ENCODE measurements at regions not wholly inside any gene's neighbourhood (a gene's known extent, or its start where the extent isn't known, plus 50 kb on each side); places are given as distances from the start of the nearest gene placed in this dataset.
A peak's percentile ranks its signal among the peaks of the same experiment; 100 is the strongest.

DNA sequence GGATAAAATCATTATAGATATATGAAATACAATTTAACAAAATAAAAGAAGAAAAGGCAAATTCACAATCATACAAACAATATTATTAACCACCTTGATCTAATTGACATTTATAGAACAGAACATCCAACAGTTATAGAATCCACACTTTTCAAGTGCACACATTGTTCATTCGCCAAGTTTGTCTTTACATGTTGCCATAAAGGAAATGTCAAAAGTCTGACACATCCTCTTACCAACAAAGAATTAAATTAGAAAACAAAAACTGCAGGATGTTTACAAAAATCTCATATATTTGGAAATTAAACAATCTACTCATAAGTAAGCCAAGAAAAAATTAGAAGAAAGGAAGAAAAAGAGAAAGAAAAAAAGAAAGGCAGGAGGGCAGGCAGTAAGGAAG, 909.2 kb upstream of the EPHA6 start:
- Histone ChIP-seq H3K9me3 (replicated peaks in 1 of 2; ENCODE audit: control insufficient read depth in 2 of 2, insufficient read depth in 1 of 2, low read depth in 1 of 2, low read length in 2 of 2) (no peaks in the 10 kb centered on the region), H3K79me1 (ENCODE audit: low read depth, low read length) (no peaks in the 10 kb centered on the region), H3K27ac (replicated peaks; ENCODE audit: low read length) (no peak overlapping the region), H3K27me3 (ENCODE audit: control insufficient read depth in 3 of 3, insufficient read depth in 3 of 3, low read depth in 1 of 3, low read length in 3 of 3) (no peaks in the 10 kb centered on the region), H3K4me1 (ENCODE audit: control insufficient read depth in 2 of 2, insufficient read depth in 1 of 2, low read depth in 1 of 2, low read length in 2 of 2) (no peaks in the 10 kb centered on the region), H2BK15ac (ENCODE audit: low read length) (no peak overlapping the region), H3K23ac (ENCODE audit: low read depth, low read length, poor library complexity) (no peak overlapping the region), H3K14ac (ENCODE audit: low read length) (no peak overlapping the region), H3K4me3 (ENCODE audit: low read length in 2 of 2) (no peak overlapping the region), H2AFZ (ENCODE audit: low read length) (no peak overlapping the region), H3K36me3 (replicated peaks in 1 of 2; ENCODE audit: control insufficient read depth in 2 of 2, insufficient read depth in 2 of 2, low read length in 2 of 2) (no peaks in the 10 kb centered on the region), H2BK12ac (ENCODE audit: low read length) (no peak overlapping the region), H4K8ac (ENCODE audit: low read depth, low read length) (no peak overlapping the region), H3K18ac (ENCODE audit: low read length) (no peak overlapping the region), H4K91ac (ENCODE audit: low read depth, low read length, poor library complexity) (no peak overlapping the region), H3K4ac (ENCODE audit: low read length) (no peak overlapping the region), H2BK5ac (ENCODE audit: low read length) (no peak overlapping the region), H2BK120ac (ENCODE audit: low read depth, low read length) (no peak overlapping the region), H2AK5ac (ENCODE audit: low read depth, low read length) (no peak overlapping the region), H3K9ac (ENCODE audit: low read depth, low read length, poor library complexity) (no peak overlapping the region), H3K4me2 (ENCODE audit: insufficient read depth, low read length, poor library complexity, severe bottlenecking) (no peak overlapping the region)
- DNase-seq (ENCODE audit: low spot score), result no peak
- WGBS, 2 donors (ENCODE audit: extremely low coverage in 2 of 2, insufficient read length in 2 of 2, insufficient replicate concordance in 1 of 2), result no CpG with 5 or more reads among the region's 1 CpG

DNA sequence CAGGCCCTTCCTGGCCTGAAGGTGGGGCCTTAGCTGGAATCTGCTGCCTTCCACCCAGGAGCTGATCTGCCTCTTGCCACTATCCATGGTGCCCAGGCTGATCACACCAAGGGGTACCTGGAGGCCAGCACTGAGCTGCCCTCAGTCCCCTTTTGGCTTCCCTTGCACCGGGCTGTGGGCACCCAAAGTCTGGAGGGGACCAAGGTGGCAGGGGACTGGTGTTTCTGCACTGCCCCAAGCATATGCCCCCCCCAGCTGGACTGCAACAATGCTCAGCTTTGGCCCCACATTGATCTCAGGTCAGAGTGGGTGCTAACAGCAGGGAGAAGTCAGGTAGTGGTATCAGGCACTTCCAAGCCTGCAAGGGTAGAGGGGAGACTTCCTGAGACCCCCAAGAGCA, 902.6 kb upstream of the EPHA6 start:
- Histone ChIP-seq H2BK120ac (ENCODE audit: low read depth, low read length) (no peak overlapping the region), H3K4me2 (ENCODE audit: insufficient read depth, low read length, poor library complexity, severe bottlenecking) (no peak overlapping the region), H3K36me3 (replicated peaks in 1 of 2; ENCODE audit: control insufficient read depth in 2 of 2, insufficient read depth in 2 of 2, low read length in 2 of 2) (no peaks in the 10 kb centered on the region), H2BK15ac (ENCODE audit: low read length) (no peak overlapping the region), H2BK12ac (ENCODE audit: low read length) (no peak overlapping the region), H3K23ac (ENCODE audit: low read depth, low read length, poor library complexity) (no peak overlapping the region), H4K8ac (ENCODE audit: low read depth, low read length) (no peak overlapping the region), H3K4ac (ENCODE audit: low read length) (no peak overlapping the region), H3K79me1 (ENCODE audit: low read depth, low read length) (no peaks in the 10 kb centered on the region), H2AK5ac (ENCODE audit: low read depth, low read length) (no peak overlapping the region), H4K91ac (ENCODE audit: low read depth, low read length, poor library complexity) (no peak overlapping the region), H3K9me3 (replicated peaks in 1 of 2; ENCODE audit: control insufficient read depth in 2 of 2, insufficient read depth in 1 of 2, low read depth in 1 of 2, low read length in 2 of 2) (peaks cover 9 to 11% of the 10 kb centered on the region in 2 donors), H3K27ac (replicated peaks; ENCODE audit: low read length) (no peak overlapping the region), H3K4me1 (ENCODE audit: control insufficient read depth in 2 of 2, insufficient read depth in 1 of 2, low read depth in 1 of 2, low read length in 2 of 2) (no peaks in the 10 kb centered on the region), H3K27me3 (ENCODE audit: control insufficient read depth in 3 of 3, insufficient read depth in 3 of 3, low read depth in 1 of 3, low read length in 3 of 3) (no peaks in the 10 kb centered on the region), H3K18ac (ENCODE audit: low read length) (no peak overlapping the region), H2AFZ (ENCODE audit: low read length) (no peak overlapping the region), H2BK5ac (ENCODE audit: low read length) (no peak overlapping the region), H3K14ac (ENCODE audit: low read length) (no peak overlapping the region), H3K9ac (ENCODE audit: low read depth, low read length, poor library complexity) (no peak overlapping the region), H3K4me3 (ENCODE audit: low read length in 2 of 2) (no peak overlapping the region)
- DNase-seq (ENCODE audit: low spot score), result no peak
- no CpG with 5 or more reads among the region's 1 CpG for WGBS, 2 donors (ENCODE audit: extremely low coverage in 2 of 2, insufficient read length in 2 of 2, insufficient replicate concordance in 1 of 2)

DNA sequence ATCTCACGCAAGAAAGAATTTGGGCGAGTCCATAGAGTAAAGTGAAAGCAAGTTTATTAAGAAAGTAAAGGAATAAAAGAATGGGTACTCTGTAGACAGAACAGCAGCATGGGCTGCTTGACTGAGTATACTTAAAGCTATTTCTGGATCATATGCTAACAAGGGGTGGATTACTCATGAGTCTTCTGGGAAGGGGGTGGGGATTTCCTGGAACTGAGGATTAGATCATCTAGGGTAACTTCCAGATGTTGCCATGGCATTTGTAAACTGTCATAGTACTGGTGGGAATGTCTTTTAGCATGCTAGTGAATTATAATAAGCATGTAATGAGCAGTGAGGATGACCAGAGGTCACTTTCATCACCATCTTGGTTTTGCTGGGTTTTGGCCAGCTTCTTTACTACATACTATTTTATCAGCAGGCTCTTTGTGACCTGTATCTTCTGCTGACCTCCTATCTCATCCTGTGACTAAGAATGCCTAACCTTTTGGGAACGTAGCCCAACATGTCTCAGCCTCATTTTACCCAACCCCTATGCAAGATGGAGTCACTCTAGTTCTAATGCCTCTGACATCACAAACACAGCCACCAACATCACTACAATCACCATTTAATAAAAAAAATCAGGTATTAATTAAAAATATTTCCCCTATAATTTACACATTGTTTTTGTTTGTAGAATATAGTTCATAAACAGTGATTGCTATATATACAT, 890.7 kb upstream of the EPHA6 start:
- no CpG with 5 or more reads among the region's 3 CpGs for WGBS, 2 donors (ENCODE audit: extremely low coverage in 2 of 2, insufficient read length in 2 of 2, insufficient replicate concordance in 1 of 2)
- Histone ChIP-seq H2BK120ac (ENCODE audit: low read depth, low read length) (no peak overlapping the region), H3K23ac (ENCODE audit: low read depth, low read length, poor library complexity) (no peak overlapping the region), H3K4me2 (ENCODE audit: insufficient read depth, low read length, poor library complexity, severe bottlenecking) (no peak overlapping the region), H2BK12ac (ENCODE audit: low read length) (no peak overlapping the region), H3K9me3 (replicated peaks in 1 of 2; ENCODE audit: control insufficient read depth in 2 of 2, insufficient read depth in 1 of 2, low read depth in 1 of 2, low read length in 2 of 2) (no peaks in the 10 kb centered on the region), H3K4me3 (ENCODE audit: low read length in 2 of 2) (no peak overlapping the region), H3K27me3 (ENCODE audit: control insufficient read depth in 3 of 3, insufficient read depth in 3 of 3, low read depth in 1 of 3, low read length in 3 of 3) (no peaks in the 10 kb centered on the region), H2AK5ac (ENCODE audit: low read depth, low read length) (no peak overlapping the region), H3K9ac (ENCODE audit: low read depth, low read length, poor library complexity) (no peak overlapping the region), H2BK5ac (ENCODE audit: low read length) (no peak overlapping the region), H3K36me3 (replicated peaks in 1 of 2; ENCODE audit: control insufficient read depth in 2 of 2, insufficient read depth in 2 of 2, low read length in 2 of 2) (no peaks in the 10 kb centered on the region), H3K79me1 (ENCODE audit: low read depth, low read length) (no peaks in the 10 kb centered on the region), H2AFZ (ENCODE audit: low read length) (peak overlapping the region; percentile 8), H3K27ac (replicated peaks; ENCODE audit: low read length) (no peak overlapping the region), H4K8ac (ENCODE audit: low read depth, low read length) (no peak overlapping the region), H4K91ac (ENCODE audit: low read depth, low read length, poor library complexity) (no peak overlapping the region), H3K14ac (ENCODE audit: low read length) (no peak overlapping the region), H3K4ac (ENCODE audit: low read length) (no peak overlapping the region), H2BK15ac (ENCODE audit: low read length) (no peak overlapping the region), H3K4me1 (ENCODE audit: control insufficient read depth in 2 of 2, insufficient read depth in 1 of 2, low read depth in 1 of 2, low read length in 2 of 2) (peaks cover 2 to 21% of the 10 kb centered on the region in 2 donors), H3K18ac (ENCODE audit: low read length) (no peak overlapping the region)
- no peak for DNase-seq (ENCODE audit: low spot score)

DNA sequence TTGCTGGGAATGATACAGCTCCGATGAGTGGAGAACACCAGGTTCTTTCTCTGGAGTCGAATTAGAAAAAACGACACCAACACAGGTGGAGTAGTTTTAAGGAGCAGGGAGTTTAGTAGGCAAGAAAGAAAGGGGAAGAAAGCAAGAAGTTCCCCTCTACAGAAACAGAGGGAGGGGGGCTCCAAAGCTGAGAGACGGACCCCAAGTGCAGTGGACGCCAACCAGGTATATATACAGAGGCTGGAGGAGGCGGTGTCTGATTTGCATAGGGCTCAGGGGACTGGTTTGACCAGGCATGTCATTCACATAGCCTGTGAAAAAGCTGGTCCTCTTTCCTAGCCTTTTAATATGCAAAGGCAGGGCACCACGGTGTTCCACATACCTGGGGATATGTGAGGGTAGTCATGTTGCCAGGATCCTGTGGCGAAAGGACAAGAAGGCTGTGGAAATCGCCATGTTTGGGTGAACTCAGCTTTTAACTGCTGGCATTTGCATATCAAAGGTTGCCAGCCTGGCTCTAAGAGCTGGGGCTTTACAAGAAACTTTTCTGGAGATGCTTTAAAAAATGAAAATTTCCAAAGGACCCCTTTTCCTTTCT, 887.4 kb upstream of the EPHA6 start:
- Histone ChIP-seq H3K27me3 (ENCODE audit: control insufficient read depth in 3 of 3, insufficient read depth in 3 of 3, low read depth in 1 of 3, low read length in 3 of 3) (no peaks in the 10 kb centered on the region), H2BK12ac (ENCODE audit: low read length) (no peak overlapping the region), H2AFZ (ENCODE audit: low read length) (peak overlapping the region; percentile 86), H2AK5ac (ENCODE audit: low read depth, low read length) (no peak overlapping the region), H2BK15ac (ENCODE audit: low read length) (peak overlapping the region; percentile 6), H3K9ac (ENCODE audit: low read depth, low read length, poor library complexity) (no peak overlapping the region), H3K4ac (ENCODE audit: low read length) (no peak overlapping the region), H3K79me1 (ENCODE audit: low read depth, low read length) (no peaks in the 10 kb centered on the region), H2BK120ac (ENCODE audit: low read depth, low read length) (no peak overlapping the region), H2BK5ac (ENCODE audit: low read length) (no peak overlapping the region), H3K4me1 (ENCODE audit: control insufficient read depth in 2 of 2, insufficient read depth in 1 of 2, low read depth in 1 of 2, low read length in 2 of 2) (peaks cover 2 to 13% of the 10 kb centered on the region in 2 donors), H3K27ac (replicated peaks; ENCODE audit: low read length) (no peak overlapping the region), H4K8ac (ENCODE audit: low read depth, low read length) (no peak overlapping the region), H3K9me3 (replicated peaks in 1 of 2; ENCODE audit: control insufficient read depth in 2 of 2, insufficient read depth in 1 of 2, low read depth in 1 of 2, low read length in 2 of 2) (no peaks in the 10 kb centered on the region), H3K4me2 (ENCODE audit: insufficient read depth, low read length, poor library complexity, severe bottlenecking) (no peak overlapping the region), H3K14ac (ENCODE audit: low read length) (no peak overlapping the region), H3K36me3 (replicated peaks in 1 of 2; ENCODE audit: control insufficient read depth in 2 of 2, insufficient read depth in 2 of 2, low read length in 2 of 2) (no peaks in the 10 kb centered on the region), H3K4me3 (ENCODE audit: low read length in 2 of 2) (peak overlapping the region in 1 of 2 donors; percentile 23), H3K18ac (ENCODE audit: low read length) (peak overlapping the region; percentile 59), H3K23ac (ENCODE audit: low read depth, low read length, poor library complexity) (no peak overlapping the region), H4K91ac (ENCODE audit: low read depth, low read length, poor library complexity) (no peak overlapping the region)
- no peak for DNase-seq (ENCODE audit: low spot score)
- WGBS, 2 donors (ENCODE audit: extremely low coverage in 2 of 2, insufficient read length in 2 of 2, insufficient replicate concordance in 1 of 2), result no CpG with 5 or more reads among the region's 9 CpGs

Data from neuronal stem cell (in vitro differentiated cells).